ENCODE measurements at regions not wholly inside any gene's neighbourhood (a gene's known extent, or its start where the extent isn't known, plus 50 kb on each side); places are given as distances from the start of the nearest gene placed in this dataset.

GRCh38 chr3:43922374-43922773 lies 231.6 kb downstream of the ABHD5 start:
- Mint-ChIP-seq H3K9me3 (ENCODE audit: low read depth, unreplicated experiment) (no peaks in the 10 kb centered on the region), H3K27me3 (ENCODE audit: unreplicated experiment) (peaks cover 82% of the 10 kb centered on the region), H3K36me3 (ENCODE audit: insufficient read depth, unreplicated experiment) (no peaks in the 10 kb centered on the region), H3K27ac (ENCODE audit: unreplicated experiment) (no peak overlapping the region), H3K4me3 (ENCODE audit: low read depth, unreplicated experiment) (no peak overlapping the region), H3K4me1 (ENCODE audit: low read depth, unreplicated experiment) (no peaks in the 10 kb centered on the region)
- no peak for DNase-seq
- intact Hi-C loops (cut with micrococcal nuclease; ENCODE audit: unreplicated experiment): no loop called here
- BruUV-seq (replicated peaks): no TSS peak
- TF ChIP-seq CTCF (IDR thresholded peaks at IDR 0.05; ENCODE audit: unreplicated experiment): no peak
- CTCF ChIA-PET: no interaction called here

- peaks cover 87% of the 10 kb centered on the region for H3K27me3 Mint-ChIP-seq (ENCODE audit: unreplicated experiment)
- TF ChIP-seq CTCF (IDR thresholded peaks at IDR 0.05; ENCODE audit: unreplicated experiment): no peak
Observed at GRCh38 chr3:43923104-43923882, 232.6 kb downstream of the ABHD5 start.

GRCh38 chr3:43926055-43926454 lies 235.3 kb downstream of the ABHD5 start:
- no peak for DNase-seq
- intact Hi-C loops (cut with micrococcal nuclease; ENCODE audit: unreplicated experiment): no loop called here
- H3K27ac Mint-ChIP-seq (ENCODE audit: unreplicated experiment): no peak overlapping the region
- H3K27me3 Mint-ChIP-seq (ENCODE audit: unreplicated experiment): peaks cover 93% of the 10 kb centered on the region
- H3K4me3 Mint-ChIP-seq (ENCODE audit: low read depth, unreplicated experiment): no peak overlapping the region
- BruUV-seq (replicated peaks): no TSS peak
- TF ChIP-seq CTCF (IDR thresholded peaks at IDR 0.05; ENCODE audit: unreplicated experiment): no peak
- no peaks in the 10 kb centered on the region for H3K4me1 Mint-ChIP-seq (ENCODE audit: low read depth, unreplicated experiment)
- no peaks in the 10 kb centered on the region for H3K36me3 Mint-ChIP-seq (ENCODE audit: insufficient read depth, unreplicated experiment)
- no peaks in the 10 kb centered on the region for H3K9me3 Mint-ChIP-seq (ENCODE audit: low read depth, unreplicated experiment)
- CTCF ChIA-PET: no interaction called here

More at GRCh38 chr3:43923104-43923882, 232.6 kb downstream of the ABHD5 start:
- no peaks in the 10 kb centered on the region for H3K4me1 Mint-ChIP-seq (ENCODE audit: low read depth, unreplicated experiment)
- no TSS peak for BruUV-seq (replicated peaks)
- intact Hi-C loops (cut with micrococcal nuclease; ENCODE audit: unreplicated experiment): no loop called here
- H3K27ac Mint-ChIP-seq (ENCODE audit: unreplicated experiment): no peak overlapping the region
- DNase-seq: no peak
- H3K4me3 Mint-ChIP-seq (ENCODE audit: low read depth, unreplicated experiment): no peak overlapping the region
- H3K9me3 Mint-ChIP-seq (ENCODE audit: low read depth, unreplicated experiment): no peaks in the 10 kb centered on the region
- CTCF ChIA-PET: no interaction called here
- H3K36me3 Mint-ChIP-seq (ENCODE audit: insufficient read depth, unreplicated experiment): no peaks in the 10 kb centered on the region

GRCh38 chr3:43932921-43933320 lies 242.2 kb downstream of the ABHD5 start:
- Mint-ChIP-seq H3K4me3 (ENCODE audit: low read depth, unreplicated experiment) (no peak overlapping the region), H3K36me3 (ENCODE audit: insufficient read depth, unreplicated experiment) (no peaks in the 10 kb centered on the region), H3K27me3 (ENCODE audit: unreplicated experiment) (peaks cover 90% of the 10 kb centered on the region), H3K4me1 (ENCODE audit: low read depth, unreplicated experiment) (no peaks in the 10 kb centered on the region), H3K27ac (ENCODE audit: unreplicated experiment) (no peak overlapping the region), H3K9me3 (ENCODE audit: low read depth, unreplicated experiment) (peaks cover 3% of the 10 kb centered on the region)
- CTCF ChIA-PET: no interaction called here
- BruUV-seq (replicated peaks): no TSS peak
- intact Hi-C loops (cut with micrococcal nuclease; ENCODE audit: unreplicated experiment): no loop called here
- no peak for TF ChIP-seq CTCF (IDR thresholded peaks at IDR 0.05; ENCODE audit: unreplicated experiment)
- DNase-seq: no peak
